GM10266 (cell line): ENCODE measurements at regions not wholly inside any gene's neighbourhood (a gene's known extent, or its start where the extent isn't known, plus 50 kb on each side); places are given as distances from the start of the nearest gene placed in this dataset.
"Not testable (repeated sequence)": the region's sequence is repeated elsewhere in the genome, so short reads cannot be mapped to it uniquely, and the experiment has no call there.

Experiments
- DNase-seq: peaks from one replicate; pipeline ENCODE4 v3.0.0; 2012; ENCODE audit errors: extremely low spot score
- TF ChIP-seq, protein P1 (sequence below): IDR thresholded peaks from 2 replicates; pipeline ENCODE4 v1.5.1; 2012; ENCODE audit warnings: mild to moderate bottlenecking, low read depth; ENCODE audit not compliant: control insufficient read depth, insufficient read depth; ENCODE audit errors: missing control alignments

DNA sequence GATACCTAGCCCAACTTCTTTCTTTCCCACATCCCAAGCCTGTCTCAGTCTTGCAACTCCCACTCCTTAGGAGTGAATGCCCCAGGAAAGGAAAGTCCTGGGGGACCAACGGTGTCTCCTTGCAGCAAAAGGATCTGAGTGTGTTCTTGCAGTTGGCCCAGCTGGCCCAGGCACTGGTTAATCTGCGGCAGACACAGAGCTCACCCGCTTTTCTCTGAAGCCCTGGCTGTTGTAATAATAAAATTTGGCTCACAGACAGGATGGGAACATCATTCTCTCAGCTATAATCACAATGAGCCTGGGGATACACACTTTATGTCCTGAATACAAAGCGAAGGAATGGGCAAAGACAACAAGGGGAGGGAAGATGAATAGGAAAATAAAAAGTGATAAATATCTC lies 185.6 kb upstream of the ADRA1D start:
- DNase-seq: no peak
- TF ChIP-seq, protein P1, sequence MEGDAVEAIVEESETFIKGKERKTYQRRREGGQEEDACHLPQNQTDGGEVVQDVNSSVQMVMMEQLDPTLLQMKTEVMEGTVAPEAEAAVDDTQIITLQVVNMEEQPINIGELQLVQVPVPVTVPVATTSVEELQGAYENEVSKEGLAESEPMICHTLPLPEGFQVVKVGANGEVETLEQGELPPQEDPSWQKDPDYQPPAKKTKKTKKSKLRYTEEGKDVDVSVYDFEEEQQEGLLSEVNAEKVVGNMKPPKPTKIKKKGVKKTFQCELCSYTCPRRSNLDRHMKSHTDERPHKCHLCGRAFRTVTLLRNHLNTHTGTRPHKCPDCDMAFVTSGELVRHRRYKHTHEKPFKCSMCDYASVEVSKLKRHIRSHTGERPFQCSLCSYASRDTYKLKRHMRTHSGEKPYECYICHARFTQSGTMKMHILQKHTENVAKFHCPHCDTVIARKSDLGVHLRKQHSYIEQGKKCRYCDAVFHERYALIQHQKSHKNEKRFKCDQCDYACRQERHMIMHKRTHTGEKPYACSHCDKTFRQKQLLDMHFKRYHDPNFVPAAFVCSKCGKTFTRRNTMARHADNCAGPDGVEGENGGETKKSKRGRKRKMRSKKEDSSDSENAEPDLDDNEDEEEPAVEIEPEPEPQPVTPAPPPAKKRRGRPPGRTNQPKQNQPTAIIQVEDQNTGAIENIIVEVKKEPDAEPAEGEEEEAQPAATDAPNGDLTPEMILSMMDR: no peak

DNA sequence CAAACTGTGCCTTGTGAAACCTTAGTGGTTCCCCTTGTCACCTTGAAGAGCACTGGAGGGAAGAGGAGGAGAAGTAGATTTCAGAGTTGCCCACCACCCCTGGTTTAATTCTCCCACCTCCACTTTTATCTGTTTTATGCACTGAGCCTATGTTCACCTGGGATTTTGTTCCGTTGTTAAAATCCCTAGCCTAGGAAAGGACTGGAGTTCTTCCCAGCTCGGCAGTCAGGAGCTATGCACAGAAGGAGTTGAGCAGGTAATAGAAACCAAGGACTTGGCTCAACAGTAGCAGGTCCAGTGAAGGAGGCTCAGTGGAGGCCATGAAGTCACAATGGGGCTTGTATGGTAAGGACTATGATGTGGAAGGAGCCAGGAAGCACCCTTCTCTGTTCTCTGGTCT lies 182.4 kb upstream of the ADRA1D start:
- TF ChIP-seq, protein P1: no peak

DNA sequence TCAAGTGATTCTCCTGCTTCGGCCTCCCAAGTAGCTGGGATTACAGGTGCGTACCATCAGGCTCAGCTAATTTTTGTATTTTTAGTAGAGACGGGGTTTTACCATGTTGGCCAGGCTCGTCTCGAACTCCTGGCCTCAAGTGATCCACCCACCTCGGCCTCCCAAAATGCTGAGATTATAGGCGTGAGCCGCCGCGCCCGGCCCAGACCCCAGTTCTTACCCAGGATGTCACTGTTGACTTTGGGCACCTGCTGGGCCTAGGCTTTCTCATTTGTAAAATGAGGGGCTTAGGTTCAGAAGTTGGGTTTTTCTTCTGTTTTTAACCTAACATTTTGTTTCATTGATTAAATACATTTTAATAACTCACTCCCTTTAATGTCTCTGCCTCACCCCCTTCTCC lies 181.7 kb upstream of the ADRA1D start:
- DNase-seq: not testable (repeated sequence)

More for the DNA sequence above, 182.4 kb upstream of the ADRA1D start:
- no peak for DNase-seq

DNA sequence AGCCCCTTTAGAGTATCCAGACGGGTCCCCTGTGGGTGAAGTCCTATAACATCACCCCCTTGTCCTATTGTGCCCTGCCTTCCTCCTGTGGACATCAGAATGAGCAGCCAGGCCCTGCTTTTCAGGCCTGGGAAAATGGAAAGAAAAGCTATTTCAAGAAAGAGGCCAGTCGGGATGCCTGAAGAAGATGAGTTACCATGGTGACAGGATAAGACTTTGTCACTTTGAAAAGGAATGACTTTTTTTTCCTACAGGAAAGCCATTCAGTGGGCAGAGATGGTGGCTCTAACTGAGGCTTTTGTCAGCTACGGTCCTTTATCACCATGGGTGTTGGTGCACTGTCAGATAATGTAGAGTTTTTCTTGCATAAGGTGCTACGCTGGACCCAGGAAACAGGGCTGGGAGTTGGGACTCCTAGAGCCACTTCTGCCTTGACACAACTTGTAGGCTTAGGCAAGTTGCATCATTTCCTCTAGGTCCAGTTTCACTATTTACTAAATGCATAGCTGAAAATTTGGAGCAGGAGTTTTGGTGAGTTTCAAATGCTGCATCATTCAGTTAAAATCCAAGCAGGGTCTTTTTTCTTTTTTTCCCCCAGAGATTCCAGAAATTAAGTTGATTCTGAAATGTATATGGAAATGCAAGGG lies 179.0 kb upstream of the ADRA1D start:
- TF ChIP-seq, protein P1: no peak
- DNase-seq: no peak

DNA sequence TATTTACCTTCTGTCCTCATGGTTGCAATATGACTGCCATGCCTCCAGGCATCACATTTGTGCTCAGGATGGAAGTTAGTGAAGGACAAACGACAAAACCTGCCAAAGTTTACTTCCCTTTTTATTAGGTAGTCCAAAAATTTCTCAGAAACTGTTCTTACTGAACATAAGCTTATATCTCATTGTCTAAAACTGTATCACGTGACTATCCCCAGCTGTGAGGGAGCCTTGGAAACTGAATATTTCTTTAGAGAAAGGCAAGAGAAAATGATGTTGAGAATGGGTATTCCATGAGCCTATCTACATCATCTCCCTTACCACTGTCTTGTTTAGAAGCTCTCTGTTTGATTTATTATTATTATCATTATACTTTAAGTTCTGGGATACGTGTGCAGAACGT lies 169.1 kb upstream of the ADRA1D start:
- DNase-seq: no peak
- TF ChIP-seq, protein P1: no peak

DNA sequence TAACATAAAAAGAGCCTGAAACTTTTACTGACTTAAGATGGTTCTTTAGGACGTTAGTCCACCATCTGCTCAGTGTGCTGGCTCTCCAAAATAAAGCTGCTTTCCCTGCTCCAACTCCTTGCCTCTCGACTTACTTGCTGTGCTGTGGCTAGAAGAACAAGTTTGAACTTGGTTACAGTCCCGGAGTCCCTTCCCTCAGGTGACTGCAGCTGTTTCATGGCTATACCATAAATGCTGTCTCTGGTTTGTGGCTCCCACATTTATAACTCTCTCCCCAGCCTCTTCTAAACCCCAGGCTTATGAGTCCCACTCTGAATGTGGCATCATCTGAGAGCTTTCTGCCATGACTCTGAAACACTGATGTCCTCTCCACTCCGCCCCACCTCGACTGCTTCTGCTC lies 166.2 kb upstream of the ADRA1D start:
- TF ChIP-seq, protein P1: no peak
- no peak for DNase-seq

DNA sequence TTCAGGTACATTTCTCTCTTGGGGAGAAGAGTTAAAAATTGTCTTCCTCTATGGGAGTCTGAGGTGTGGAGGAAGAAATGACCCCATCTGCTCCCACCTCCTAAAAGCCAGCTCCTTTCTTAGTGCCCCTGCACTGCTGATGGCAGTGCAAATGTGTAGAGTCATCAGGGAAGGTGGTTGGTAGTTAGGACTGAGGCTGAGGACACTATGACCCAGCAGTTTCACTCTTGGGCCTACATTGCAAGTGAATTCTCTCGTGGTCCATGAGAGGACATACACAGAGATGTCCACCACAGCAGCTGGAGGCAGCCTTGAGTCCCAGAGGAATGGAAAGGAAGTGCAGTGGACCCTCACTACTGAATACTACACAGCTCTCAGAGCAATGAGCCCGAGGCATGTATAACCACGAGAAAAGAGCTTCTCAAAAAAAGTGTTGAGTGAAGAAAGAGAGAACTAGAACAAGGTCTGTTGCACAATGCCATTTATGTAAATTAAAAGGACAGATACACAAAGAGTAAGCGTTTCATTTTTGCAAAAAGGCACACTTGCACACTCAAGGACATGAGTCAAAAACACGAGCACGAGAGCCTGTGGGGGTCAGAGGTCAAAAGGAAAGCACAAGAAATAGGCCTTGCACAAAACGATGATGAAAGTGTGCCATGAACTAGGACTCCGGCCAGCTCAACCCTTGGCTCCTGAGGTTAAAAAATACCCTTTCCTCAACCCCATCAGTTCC lies 164.4 kb upstream of the ADRA1D start:
- TF ChIP-seq, protein P1: no peak
- DNase-seq: no peak
